Activated naive CD8-positive, alpha-beta T cell treated with anti-CD3 and anti-CD28 coated beads for 36 hours (primary cell): ENCODE measurements at regions not wholly inside any gene's neighbourhood (a gene's known extent, or its start where the extent isn't known, plus 50 kb on each side); places are given as distances from the start of the nearest gene placed in this dataset.
"Not testable (repeated sequence)": the region's sequence is repeated elsewhere in the genome, so short reads cannot be mapped to it uniquely, and the experiment has no call there.

Experiments used
- DNase-seq: peaks from one replicate; pipeline ENCODE4 v3.0.0; 2021
- H3K27ac Mint-ChIP-seq: one replicate; pipeline ENCODE4 v1.8.0; 2022; ENCODE audit warnings: mild to moderate bottlenecking, moderate library complexity, mixed read lengths
- H3K27me3 Mint-ChIP-seq: one replicate; pipeline ENCODE4 v1.8.0; 2022; ENCODE audit warnings: mild to moderate bottlenecking, mixed read lengths
- H3K36me3 Mint-ChIP-seq: one replicate; pipeline ENCODE4 v1.8.0; 2021; ENCODE audit warnings: mild to moderate bottlenecking, mixed read lengths
- H3K4me1 Mint-ChIP-seq: one replicate; pipeline ENCODE4 v1.8.0; 2021; ENCODE audit warnings: mixed read lengths
- H3K4me3 Mint-ChIP-seq: one replicate; pipeline ENCODE4 v1.8.0; 2022; ENCODE audit warnings: mild to moderate bottlenecking, moderate library complexity, mixed read lengths
- H3K9me3 Mint-ChIP-seq: one replicate; pipeline ENCODE4 v1.8.0; 2022; ENCODE audit warnings: mixed read lengths

GRCh38 chr5:104016646-104017045 lies 454.1 kb upstream of the NUDT12 start:
- H3K27me3 Mint-ChIP-seq, result no peaks in the 10 kb centered on the region

DNA sequence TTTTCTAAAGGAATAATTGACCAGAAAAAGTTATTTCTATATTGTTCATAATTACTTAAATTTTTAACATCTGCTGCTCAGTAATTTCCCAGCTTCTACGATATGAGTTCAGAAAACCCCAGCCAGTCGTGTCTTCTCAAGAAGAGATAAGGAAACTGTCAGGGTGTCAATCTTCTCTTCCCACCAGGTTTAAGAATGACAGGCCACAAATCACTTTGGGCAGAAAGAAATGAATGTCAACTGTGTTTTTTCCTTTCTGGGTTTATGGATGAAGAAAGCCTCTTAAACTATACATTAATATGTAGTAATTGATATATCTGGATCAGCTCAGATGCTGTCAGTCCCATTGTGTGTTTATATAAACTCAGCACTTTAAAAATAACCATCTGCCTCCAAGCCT lies 453.2 kb upstream of the NUDT12 start:
- no peak for DNase-seq
- Mint-ChIP-seq H3K27me3 (no peaks in the 10 kb centered on the region), H3K4me1 (no peaks in the 10 kb centered on the region), H3K9me3 (peaks cover 10% of the 10 kb centered on the region), H3K4me3 (no peak overlapping the region), H3K36me3 (no peaks in the 10 kb centered on the region), H3K27ac (no peak overlapping the region)

More at GRCh38 chr5:104016646-104017045, 454.1 kb upstream of the NUDT12 start:
- Mint-ChIP-seq H3K9me3 (peaks cover 10% of the 10 kb centered on the region), H3K27ac (no peak overlapping the region), H3K4me1 (no peaks in the 10 kb centered on the region), H3K4me3 (no peak overlapping the region), H3K36me3 (no peaks in the 10 kb centered on the region)
- no peak for DNase-seq

DNA sequence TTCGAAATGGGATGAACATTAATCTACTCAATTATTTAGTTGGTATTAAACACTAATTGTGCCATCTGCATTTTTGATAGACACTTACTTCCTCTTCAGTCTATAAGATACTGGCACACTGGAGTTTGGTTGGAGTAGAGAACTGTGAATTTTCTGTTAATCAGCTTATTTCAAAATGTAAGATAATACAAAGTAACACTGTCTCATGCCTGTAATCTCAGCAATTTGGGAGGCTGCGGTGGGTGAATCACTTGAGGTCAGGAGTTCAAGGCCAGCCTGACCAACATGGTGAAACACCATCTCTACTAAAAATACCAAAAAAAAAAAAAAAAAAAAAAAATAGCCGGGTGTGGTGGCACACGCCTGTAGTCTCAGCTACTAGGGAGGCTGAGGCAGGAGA lies 440.2 kb upstream of the NUDT12 start:
- not testable (repeated sequence) for H3K4me1 Mint-ChIP-seq, H3K36me3 Mint-ChIP-seq, H3K27ac Mint-ChIP-seq, DNase-seq, H3K27me3 Mint-ChIP-seq, H3K9me3 Mint-ChIP-seq, H3K4me3 Mint-ChIP-seq

GRCh38 chr5:104001136-104001535 lies 438.5 kb upstream of the NUDT12 start:
- Mint-ChIP-seq H3K27ac (no peak overlapping the region), H3K36me3 (no peaks in the 10 kb centered on the region), H3K4me3 (no peak overlapping the region), H3K4me1 (no peaks in the 10 kb centered on the region), H3K27me3 (no peaks in the 10 kb centered on the region), H3K9me3 (no peaks in the 10 kb centered on the region)
- DNase-seq, result no peak

GRCh38 chr5:103993031-103993430 lies 430.4 kb upstream of the NUDT12 start:
- H3K9me3 Mint-ChIP-seq, result no peaks in the 10 kb centered on the region
- no peak overlapping the region for H3K4me3 Mint-ChIP-seq
- no peaks in the 10 kb centered on the region for H3K4me1 Mint-ChIP-seq
- H3K27ac Mint-ChIP-seq, result no peak overlapping the region
- H3K27me3 Mint-ChIP-seq, result no peaks in the 10 kb centered on the region
- DNase-seq, result no peak
- no peaks in the 10 kb centered on the region for H3K36me3 Mint-ChIP-seq

DNA sequence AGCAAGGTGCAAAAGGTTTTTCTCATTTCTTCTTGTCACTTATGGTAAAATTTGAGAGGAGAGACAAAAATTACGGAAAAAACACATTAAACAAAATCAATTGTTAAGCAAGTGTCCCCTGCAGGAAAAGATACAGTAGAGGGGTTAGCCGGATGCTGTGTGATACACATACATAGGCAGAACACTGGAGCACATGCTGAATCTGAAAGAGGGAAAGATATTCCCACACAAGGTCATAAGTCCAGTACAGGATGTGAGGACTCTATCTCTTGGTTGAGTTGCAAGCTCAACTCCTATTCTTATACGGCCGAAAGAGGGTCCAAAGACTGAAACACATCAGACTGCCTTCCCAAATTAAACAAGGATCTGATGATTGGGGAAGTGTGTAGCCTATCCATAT lies 427.5 kb upstream of the NUDT12 start:
- H3K4me3 Mint-ChIP-seq, result no peak overlapping the region
- no peaks in the 10 kb centered on the region for H3K27me3 Mint-ChIP-seq
- H3K27ac Mint-ChIP-seq, result no peak overlapping the region
- no peaks in the 10 kb centered on the region for H3K36me3 Mint-ChIP-seq
- no peaks in the 10 kb centered on the region for H3K9me3 Mint-ChIP-seq
- no peaks in the 10 kb centered on the region for H3K4me1 Mint-ChIP-seq
- no peak for DNase-seq

DNA sequence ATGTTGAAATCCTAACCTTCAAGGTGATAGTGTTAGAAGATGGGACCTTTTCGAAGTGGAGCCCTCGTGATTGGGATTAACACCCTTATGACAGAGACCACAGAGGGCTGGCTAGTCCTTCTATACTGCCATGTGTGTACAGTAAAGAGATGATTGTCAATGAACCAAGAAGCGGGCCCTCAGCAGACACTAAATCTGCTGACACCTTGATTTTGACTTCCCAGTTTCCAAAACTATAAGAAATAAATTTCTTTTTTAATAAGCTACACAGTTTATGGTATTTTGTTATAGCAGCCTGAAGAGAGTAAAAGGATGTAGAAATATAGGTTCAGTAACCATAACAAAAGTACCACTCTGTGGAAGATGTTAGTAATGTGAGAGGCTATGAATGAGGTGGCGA lies 419.0 kb upstream of the NUDT12 start:
- Mint-ChIP-seq H3K36me3 (no peaks in the 10 kb centered on the region), H3K4me1 (no peaks in the 10 kb centered on the region), H3K4me3 (no peak overlapping the region), H3K9me3 (peaks cover 6% of the 10 kb centered on the region), H3K27me3 (no peaks in the 10 kb centered on the region), H3K27ac (no peak overlapping the region)
- DNase-seq, result no peak

GRCh38 chr5:103973669-103974068 lies 411.1 kb upstream of the NUDT12 start:
- no peak for DNase-seq
- H3K27ac Mint-ChIP-seq, result no peak overlapping the region
- no peaks in the 10 kb centered on the region for H3K36me3 Mint-ChIP-seq
- peaks cover 14% of the 10 kb centered on the region for H3K9me3 Mint-ChIP-seq
- no peaks in the 10 kb centered on the region for H3K4me1 Mint-ChIP-seq
- H3K27me3 Mint-ChIP-seq, result no peaks in the 10 kb centered on the region
- H3K4me3 Mint-ChIP-seq, result no peak overlapping the region

DNA sequence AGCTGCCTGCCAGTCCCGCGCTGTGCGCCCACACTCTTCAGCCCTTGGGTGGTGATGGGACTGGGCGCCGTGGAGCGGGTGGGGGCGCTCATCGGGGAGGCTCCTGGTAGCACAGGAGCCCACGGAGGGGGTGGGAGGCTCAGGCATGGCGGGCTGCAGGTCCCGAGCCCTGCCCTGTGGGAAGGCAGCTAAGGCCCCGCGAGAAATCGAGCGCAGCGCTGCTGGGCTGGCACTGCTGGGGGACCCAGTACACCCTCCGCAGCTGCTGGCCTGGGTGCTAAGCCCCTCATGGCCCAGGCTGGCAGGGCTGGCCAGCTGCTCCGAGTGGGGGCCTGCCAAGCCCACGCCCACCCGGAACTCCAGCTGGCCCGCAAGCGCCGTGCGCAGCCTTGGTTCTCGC lies 403.7 kb upstream of the NUDT12 start:
- not testable (repeated sequence) for H3K4me1 Mint-ChIP-seq, H3K36me3 Mint-ChIP-seq, H3K4me3 Mint-ChIP-seq, DNase-seq, H3K27ac Mint-ChIP-seq, H3K27me3 Mint-ChIP-seq
- H3K9me3 Mint-ChIP-seq, result peaks cover 19% of the 10 kb centered on the region

DNA sequence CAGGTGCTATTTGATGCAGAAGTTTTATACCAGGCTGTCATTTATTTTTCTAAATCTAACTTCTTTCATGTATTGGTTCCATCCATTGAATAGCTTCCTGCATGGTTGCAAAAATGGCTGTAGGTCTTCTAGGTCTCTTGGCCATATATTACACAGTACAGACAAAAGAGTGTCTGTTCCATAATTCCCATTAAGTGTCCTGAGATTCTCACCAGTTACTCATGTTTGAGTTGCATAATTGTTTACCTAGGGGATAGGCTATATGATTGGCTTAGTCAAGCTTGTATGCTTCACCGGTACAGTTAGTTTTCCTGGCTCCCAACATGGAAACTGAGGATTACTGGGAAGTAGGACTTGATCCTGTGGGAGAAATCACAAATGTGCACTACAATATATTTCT lies 399.4 kb upstream of the NUDT12 start:
- Mint-ChIP-seq H3K27me3 (no peaks in the 10 kb centered on the region), H3K36me3 (no peaks in the 10 kb centered on the region), H3K27ac (no peak overlapping the region), H3K9me3 (peaks cover 10% of the 10 kb centered on the region), H3K4me1 (no peaks in the 10 kb centered on the region), H3K4me3 (no peak overlapping the region)
- DNase-seq, result no peak

GRCh38 chr5:103953601-103954382 lies 391.2 kb upstream of the NUDT12 start:
- Mint-ChIP-seq H3K36me3 (no peaks in the 10 kb centered on the region), H3K4me3 (no peak overlapping the region), H3K27me3 (no peaks in the 10 kb centered on the region), H3K4me1 (no peaks in the 10 kb centered on the region), H3K9me3 (no peaks in the 10 kb centered on the region), H3K27ac (no peak overlapping the region)
- no peak for DNase-seq

DNA sequence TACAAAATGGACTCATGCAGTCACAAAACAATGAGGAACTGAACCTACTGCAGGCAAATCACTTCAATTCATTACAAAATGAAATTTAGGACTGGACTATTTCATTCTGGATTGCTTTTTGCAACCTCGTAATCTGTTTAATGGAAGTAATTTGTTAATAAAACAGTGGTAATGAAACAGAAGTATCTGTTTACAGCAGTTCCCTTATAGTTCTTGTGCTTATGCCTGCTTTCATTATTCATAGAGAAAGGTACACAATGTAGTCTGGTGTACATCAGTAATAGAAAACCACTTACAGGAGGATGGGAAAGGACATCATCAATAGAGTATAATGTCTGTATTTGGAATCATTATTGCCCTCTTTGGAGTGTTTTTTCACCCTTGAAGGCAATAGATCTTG lies 389.2 kb upstream of the NUDT12 start:
- Mint-ChIP-seq H3K4me1 (no peaks in the 10 kb centered on the region), H3K27ac (no peak overlapping the region)

GRCh38 chr5:103943230-103943629 lies 380.6 kb upstream of the NUDT12 start:
- H3K4me3 Mint-ChIP-seq, result no peak overlapping the region
- no peaks in the 10 kb centered on the region for H3K9me3 Mint-ChIP-seq
- no peaks in the 10 kb centered on the region for H3K27me3 Mint-ChIP-seq
- H3K36me3 Mint-ChIP-seq, result no peaks in the 10 kb centered on the region
- no peaks in the 10 kb centered on the region for H3K4me1 Mint-ChIP-seq
- no peak overlapping the region for H3K27ac Mint-ChIP-seq
- no peak for DNase-seq

More for the DNA sequence above, 389.2 kb upstream of the NUDT12 start:
- Mint-ChIP-seq H3K4me3 (no peak overlapping the region), H3K27me3 (no peaks in the 10 kb centered on the region), H3K36me3 (no peaks in the 10 kb centered on the region), H3K9me3 (no peaks in the 10 kb centered on the region)
- DNase-seq, result no peak

DNA sequence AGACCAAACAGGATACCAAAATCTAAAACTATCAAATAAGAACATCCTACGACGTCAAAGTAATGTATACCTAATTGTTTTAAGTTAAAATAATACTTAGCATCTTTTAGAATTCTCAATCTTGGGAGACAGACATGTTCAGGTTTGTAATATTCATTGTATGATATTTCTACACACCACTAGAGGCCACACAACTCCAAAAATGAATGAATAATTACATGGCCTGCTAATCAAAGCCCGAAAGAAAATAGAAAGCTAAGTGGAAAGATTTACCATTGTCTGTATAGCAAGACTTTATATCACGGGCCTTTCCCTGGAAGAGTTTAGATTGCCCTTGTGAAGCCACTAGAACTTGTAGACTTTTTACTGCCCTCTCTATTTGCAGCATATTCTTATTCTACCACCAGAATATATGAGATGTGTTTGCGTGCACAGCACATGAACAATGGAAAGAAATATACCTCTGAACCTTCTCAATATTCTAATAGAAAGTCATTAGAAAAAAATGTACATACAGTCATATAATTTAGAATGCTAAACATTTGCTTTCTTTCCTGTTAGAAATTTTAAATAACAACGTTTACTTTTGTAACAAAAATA lies 380.1 kb upstream of the NUDT12 start:
- no peak for DNase-seq
- no peak overlapping the region for H3K27ac Mint-ChIP-seq
- H3K4me1 Mint-ChIP-seq, result no peaks in the 10 kb centered on the region
- no peaks in the 10 kb centered on the region for H3K27me3 Mint-ChIP-seq
- no peaks in the 10 kb centered on the region for H3K36me3 Mint-ChIP-seq
- no peaks in the 10 kb centered on the region for H3K9me3 Mint-ChIP-seq
- H3K4me3 Mint-ChIP-seq, result no peak overlapping the region

- DNase-seq, result no peak
- H3K36me3 Mint-ChIP-seq, result no peaks in the 10 kb centered on the region
- H3K4me3 Mint-ChIP-seq, result no peak overlapping the region
- no peak overlapping the region for H3K27ac Mint-ChIP-seq
- H3K4me1 Mint-ChIP-seq, result no peaks in the 10 kb centered on the region
- H3K27me3 Mint-ChIP-seq, result no peaks in the 10 kb centered on the region
- H3K9me3 Mint-ChIP-seq, result no peaks in the 10 kb centered on the region
These were observed 379.0 kb upstream of the NUDT12 start for GRCh38 chr5:103941596-103941995.

DNA sequence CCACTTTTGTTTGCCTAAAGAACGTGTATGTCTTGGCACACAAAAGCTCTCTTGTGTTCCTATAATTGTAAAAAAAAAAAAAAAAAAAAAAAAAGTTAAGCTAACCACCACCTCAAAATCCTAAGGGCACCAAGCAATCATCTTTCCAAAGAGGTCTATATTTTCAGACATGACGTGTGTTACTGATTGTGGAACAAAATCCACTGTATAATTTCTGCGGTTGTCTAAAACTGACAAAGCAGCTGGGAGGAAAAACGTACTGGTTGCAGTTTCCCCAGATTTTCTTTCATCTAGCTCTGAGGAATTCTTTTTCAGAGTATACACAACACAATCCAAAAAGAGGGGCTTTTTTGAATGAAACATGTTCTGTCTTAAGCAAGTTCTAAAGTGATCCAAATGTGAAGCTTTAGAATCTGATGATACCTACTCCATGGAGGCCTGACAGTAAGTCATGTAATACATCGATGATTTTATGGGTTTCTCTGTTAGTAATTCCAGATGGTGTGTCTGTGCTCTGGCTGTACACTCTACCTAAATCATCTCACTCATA lies 375.6 kb upstream of the NUDT12 start:
- DNase-seq, result no peak
- Mint-ChIP-seq H3K27me3 (no peaks in the 10 kb centered on the region), H3K9me3 (peaks cover 2% of the 10 kb centered on the region), H3K4me3 (no peak overlapping the region), H3K27ac (no peak overlapping the region), H3K4me1 (no peaks in the 10 kb centered on the region), H3K36me3 (no peaks in the 10 kb centered on the region)
